Gastroesophageal sphincter (tissue), 3 donors: ENCODE measurements at regions not wholly inside any gene's neighbourhood (a gene's known extent, or its start where the extent isn't known, plus 50 kb on each side); places are given as distances from the start of the nearest gene placed in this dataset.

ENCODE experiments used
- EP300 ChIP-seq: sonication (generic); formaldehyde crosslinking; IDR thresholded peaks from one replicate; pipeline ENCODE4 v1.6.1; 2017; ENCODE audit warnings: antibody characterized with exemption, mild to moderate bottlenecking
- TF ChIP-seq, protein P1 (sequence below), 4 experiments: fragments of 200-600 bp in 2 of 4; fragments of 450-650 bp in 2 of 4; sonication (generic) in 1 of 4; IDR thresholded peaks; one replicate each; pipeline ENCODE4 v1.5.1; 2017 to 2019; ENCODE audit warnings: antibody characterized with exemption in 4 of 4, mild to moderate bottlenecking in 2 of 4, moderate library complexity in 2 of 4

DNA sequence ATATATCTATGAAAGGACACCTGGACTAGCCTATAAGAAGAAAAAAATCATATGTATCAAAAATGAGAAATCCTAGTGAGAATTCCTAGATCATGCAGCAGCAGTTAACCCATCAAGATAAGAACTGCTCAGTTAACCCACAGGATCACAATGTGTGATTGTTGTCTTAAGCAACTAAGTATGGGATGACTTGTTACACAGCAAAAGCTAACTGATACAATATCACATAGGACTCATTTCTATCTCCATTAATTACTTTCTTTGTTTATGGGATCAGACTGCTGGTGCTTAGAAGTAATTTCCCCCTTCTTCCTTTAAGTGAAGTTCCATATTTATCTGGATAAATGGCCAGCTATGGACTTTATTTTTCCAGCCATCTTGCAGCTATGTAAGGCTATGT lies 280.8 kb upstream of the MARCKS start:
- TF ChIP-seq, protein P1, sequence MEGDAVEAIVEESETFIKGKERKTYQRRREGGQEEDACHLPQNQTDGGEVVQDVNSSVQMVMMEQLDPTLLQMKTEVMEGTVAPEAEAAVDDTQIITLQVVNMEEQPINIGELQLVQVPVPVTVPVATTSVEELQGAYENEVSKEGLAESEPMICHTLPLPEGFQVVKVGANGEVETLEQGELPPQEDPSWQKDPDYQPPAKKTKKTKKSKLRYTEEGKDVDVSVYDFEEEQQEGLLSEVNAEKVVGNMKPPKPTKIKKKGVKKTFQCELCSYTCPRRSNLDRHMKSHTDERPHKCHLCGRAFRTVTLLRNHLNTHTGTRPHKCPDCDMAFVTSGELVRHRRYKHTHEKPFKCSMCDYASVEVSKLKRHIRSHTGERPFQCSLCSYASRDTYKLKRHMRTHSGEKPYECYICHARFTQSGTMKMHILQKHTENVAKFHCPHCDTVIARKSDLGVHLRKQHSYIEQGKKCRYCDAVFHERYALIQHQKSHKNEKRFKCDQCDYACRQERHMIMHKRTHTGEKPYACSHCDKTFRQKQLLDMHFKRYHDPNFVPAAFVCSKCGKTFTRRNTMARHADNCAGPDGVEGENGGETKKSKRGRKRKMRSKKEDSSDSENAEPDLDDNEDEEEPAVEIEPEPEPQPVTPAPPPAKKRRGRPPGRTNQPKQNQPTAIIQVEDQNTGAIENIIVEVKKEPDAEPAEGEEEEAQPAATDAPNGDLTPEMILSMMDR (IDR thresholded peaks at IDR 0.05) = no peak
- TF ChIP-seq EP300 = no peak
